GM19467 (cell line): ENCODE measurements at regions not wholly inside any gene's neighbourhood (a gene's known extent, or its start where the extent isn't known, plus 50 kb on each side); places are given as distances from the start of the nearest gene placed in this dataset.

Experiments
- ATAC-seq: cut with Tn5 transposase; IDR thresholded peaks from one replicate; pipeline ENCODE4 v1.9.1; 2021; ENCODE audit warnings: mild to moderate bottlenecking, moderate library complexity; ENCODE audit not compliant: unreplicated experiment

DNA sequence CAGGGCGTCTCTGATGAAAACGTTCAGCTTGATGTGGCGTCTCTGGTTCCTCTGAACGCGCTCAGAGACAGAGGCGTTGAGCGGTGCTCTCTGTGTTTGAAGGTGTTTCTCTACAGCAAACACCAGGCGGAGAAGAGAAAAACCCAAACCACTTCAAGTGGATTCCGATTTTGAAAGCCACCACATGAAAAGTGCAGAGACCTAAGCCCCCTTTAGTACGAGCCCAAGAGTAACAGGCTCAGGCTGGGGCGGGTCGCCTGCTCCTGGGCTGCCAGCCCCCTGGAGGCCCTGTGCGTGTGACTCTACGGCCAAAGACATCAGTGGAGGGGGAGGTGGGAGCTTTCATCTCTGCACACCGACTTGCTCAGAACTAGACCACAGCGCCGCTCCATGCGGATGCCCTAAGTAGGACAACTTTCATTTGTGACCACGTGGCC is 328.4 kb downstream of the MAF start:
- ATAC-seq: no peak

DNA sequence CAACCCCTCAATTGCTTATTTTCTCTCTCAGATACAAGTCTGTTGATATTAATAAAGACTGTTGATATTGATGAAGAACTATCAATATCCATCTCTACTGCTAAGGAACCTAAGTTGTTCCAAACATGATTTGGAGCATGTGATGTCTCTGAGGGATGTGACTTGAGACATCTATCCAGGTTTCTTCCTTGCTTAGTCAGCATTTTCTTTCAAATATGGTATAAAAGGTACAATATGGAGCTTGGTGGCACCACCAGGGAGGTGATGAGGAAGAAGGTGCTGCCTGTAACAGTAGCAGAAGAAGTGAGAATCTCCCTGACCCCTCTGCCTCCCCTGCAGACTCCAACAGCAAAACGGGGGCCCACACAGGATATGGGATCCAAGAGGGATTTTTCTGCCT is 329.0 kb downstream of the MAF start:
- no peak for ATAC-seq

GRCh38 chr16:79270011-79270410 is 330.5 kb downstream of the MAF start:
- no peak for ATAC-seq

- peak; percentile 91 for ATAC-seq
These were observed 331.2 kb downstream of the MAF start for GRCh38 chr16:79269211-79269863.

GRCh38 chr16:79267781-79268180 is 332.8 kb downstream of the MAF start:
- no peak for ATAC-seq

DNA sequence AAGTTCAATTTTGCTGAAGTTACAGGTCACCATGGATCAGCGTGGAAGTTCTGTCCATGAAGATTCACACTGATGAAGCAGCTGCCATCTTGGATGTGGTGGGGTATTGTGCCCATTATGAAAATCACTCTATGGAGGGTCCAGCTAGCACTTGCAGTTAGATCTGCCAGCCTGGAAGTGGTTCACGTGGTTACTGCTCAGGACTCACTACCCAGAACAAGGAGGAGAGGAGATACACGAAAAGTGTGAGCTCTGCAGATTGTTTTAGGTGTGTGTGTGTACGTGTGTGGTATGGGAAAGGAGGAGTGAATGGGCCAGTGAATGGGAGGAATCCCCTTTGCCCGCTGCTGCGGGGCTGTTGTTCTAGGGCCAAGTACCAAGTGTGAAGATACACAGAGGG is 333.4 kb downstream of the MAF start:
- ATAC-seq: no peak

- ATAC-seq: no peak
These were observed 334.8 kb downstream of the MAF start for GRCh38 chr16:79265701-79266100.

DNA sequence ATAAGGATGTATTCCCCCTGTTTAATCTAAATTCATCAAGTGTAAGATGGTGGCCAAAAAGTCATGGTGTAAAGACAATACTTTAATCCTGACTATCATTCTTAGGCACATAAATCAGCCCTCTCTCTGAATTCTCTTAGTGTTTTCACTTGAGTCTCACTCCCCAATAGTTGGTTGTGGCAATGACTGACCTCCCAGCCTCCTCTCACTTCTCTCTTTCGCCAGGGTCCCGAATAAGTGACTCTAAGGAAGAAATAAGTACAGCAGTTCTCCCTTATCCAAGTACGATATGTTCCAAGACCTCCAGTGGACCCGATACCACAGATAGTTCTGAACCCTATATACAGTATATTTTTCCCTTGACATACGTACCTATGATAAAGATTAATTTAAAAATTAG is 335.3 kb downstream of the MAF start:
- no peak for ATAC-seq

DNA sequence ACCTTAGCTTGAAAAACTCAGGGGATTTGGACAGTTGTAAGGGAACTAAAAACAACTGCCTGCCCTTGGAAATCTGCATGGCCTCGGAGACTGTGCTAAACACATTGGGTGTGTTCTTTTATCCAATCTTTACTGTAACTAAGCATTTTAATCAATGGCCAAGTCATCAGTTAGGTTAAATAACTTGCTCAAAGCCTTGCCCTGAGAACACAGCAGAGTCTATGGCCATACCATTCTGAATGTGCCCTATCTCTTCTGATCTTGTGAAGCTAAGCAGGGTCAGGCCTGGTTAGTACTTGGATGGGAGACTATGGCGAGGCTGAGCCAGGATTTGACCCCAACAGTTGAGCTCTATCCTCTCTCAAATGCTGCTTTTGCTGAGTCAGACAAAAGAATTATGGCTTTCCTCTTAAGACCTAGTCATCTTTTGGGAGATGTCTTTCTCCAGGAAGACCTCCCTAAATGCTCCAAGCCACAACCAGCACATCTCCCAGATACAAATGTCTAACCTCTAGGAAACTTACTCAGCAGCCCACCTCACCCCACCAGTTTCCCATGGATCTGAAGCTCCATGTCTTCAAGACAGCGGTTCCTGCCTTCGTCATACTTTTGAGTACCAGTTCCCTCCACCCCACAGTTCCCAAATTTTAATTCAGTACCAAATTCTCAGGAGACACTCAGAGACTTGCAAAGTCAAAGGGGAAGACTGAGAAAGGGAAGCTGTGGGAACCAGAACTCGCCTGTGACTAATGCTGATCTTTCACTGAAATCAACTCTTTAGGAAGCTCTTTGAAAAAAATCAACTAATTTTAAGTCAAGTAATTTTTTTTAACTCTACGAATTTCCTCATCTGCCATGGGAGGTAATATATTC is 336.1 kb downstream of the MAF start:
- no peak for ATAC-seq

DNA sequence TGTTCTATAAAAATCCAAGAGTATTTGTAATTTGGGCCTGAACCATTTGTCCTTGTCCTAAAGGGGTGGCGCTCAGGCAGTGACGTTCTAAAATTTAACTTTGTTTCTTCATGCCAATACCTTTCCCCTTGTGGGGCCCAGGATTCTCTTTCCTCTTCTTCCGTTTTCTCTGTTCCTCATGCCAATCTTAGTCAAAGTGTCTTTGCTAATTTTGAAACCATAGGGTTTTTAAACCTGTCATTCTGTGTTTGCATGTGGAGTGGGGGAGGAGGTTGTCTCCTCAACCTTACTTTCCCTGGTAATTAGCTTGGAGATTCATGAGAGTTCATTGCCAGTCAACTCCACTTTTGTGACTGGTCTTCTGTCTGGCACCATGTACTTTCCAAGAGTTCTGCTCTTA is 337.1 kb downstream of the MAF start:
- no peak for ATAC-seq
